ENCODE measurements at regions not wholly inside any gene's neighbourhood (a gene's known extent, or its start where the extent isn't known, plus 50 kb on each side); places are given as distances from the start of the nearest gene placed in this dataset.
"Not testable (repeated sequence)": the region's sequence is repeated elsewhere in the genome, so short reads cannot be mapped to it uniquely, and the experiment has no call there.

- Histone ChIP-seq H3K9ac (ENCODE audit: low read depth, low read length, poor library complexity, severe bottlenecking) (no peak overlapping the region), H2AFZ (ENCODE audit: low read length) (no peak overlapping the region), H3K79me2 (ENCODE audit: insufficient read depth, low read length) (peaks cover 72% of the 10 kb centered on the region), H3K9me3 (ENCODE audit: insufficient read depth, low read depth, low read length) (no peaks in the 10 kb centered on the region), H4K20me1 (ENCODE audit: insufficient read depth, low read length, poor library complexity, severe bottlenecking) (peaks cover 12% of the 10 kb centered on the region), H3K27me3 (ENCODE audit: insufficient read depth, low read length, poor library complexity, severe bottlenecking) (no peaks in the 10 kb centered on the region), H3K4me3 (ENCODE audit: low read length, poor library complexity, severe bottlenecking) (no peak overlapping the region), H3K9me2 (replicated peaks; ENCODE audit: low read depth, low read length) (no peaks in the 10 kb centered on the region), H3K4me2 (ENCODE audit: low read depth, low read length, poor library complexity, severe bottlenecking) (no peak overlapping the region), H3K36me3 (ENCODE audit: insufficient read depth, low read length) (0 out of 2 replicates have a peak, but pooled peaks cover 3% of the 10 kb centered on the region), H3F3A (ENCODE audit: low read depth) (no peaks in the 10 kb centered on the region), H3K4me1 (ENCODE audit: insufficient read depth, low read length, poor library complexity, severe bottlenecking) (peaks cover 22% of the 10 kb centered on the region)
- TF ChIP-seq EZH2phosphoT487 (IDR thresholded peaks at IDR 0.05; ENCODE audit: borderline replicate concordance): no peak
Observed at GRCh38 chr14:71460091-71460490, 472.1 kb upstream of the RGS6 start.

GRCh38 chr14:71461617-71462016 lies 470.6 kb upstream of the RGS6 start:
- not testable (repeated sequence) for H3K4me2 ChIP-seq (ENCODE audit: low read depth, low read length, poor library complexity, severe bottlenecking); H4K20me1 ChIP-seq (ENCODE audit: insufficient read depth, low read length, poor library complexity, severe bottlenecking); H2AFZ ChIP-seq (ENCODE audit: low read length); H3K9me3 ChIP-seq (ENCODE audit: insufficient read depth, low read depth, low read length); H3K9me2 ChIP-seq (replicated peaks; ENCODE audit: low read depth, low read length); H3K9ac ChIP-seq (ENCODE audit: low read depth, low read length, poor library complexity, severe bottlenecking); H3K27me3 ChIP-seq (ENCODE audit: insufficient read depth, low read length, poor library complexity, severe bottlenecking); H3K36me3 ChIP-seq (ENCODE audit: insufficient read depth, low read length); H3K4me3 ChIP-seq (ENCODE audit: low read length, poor library complexity, severe bottlenecking); H3F3A ChIP-seq (ENCODE audit: low read depth)
- H3K4me1 ChIP-seq (ENCODE audit: insufficient read depth, low read length, poor library complexity, severe bottlenecking): peaks cover 12% of the 10 kb centered on the region
- peaks cover 63% of the 10 kb centered on the region for H3K79me2 ChIP-seq (ENCODE audit: insufficient read depth, low read length)

GRCh38 chr14:71463807-71464206 lies 468.4 kb upstream of the RGS6 start:
- peaks cover 4% of the 10 kb centered on the region for H3K4me1 ChIP-seq (ENCODE audit: insufficient read depth, low read length, poor library complexity, severe bottlenecking)
- no peak overlapping the region for H3K9ac ChIP-seq (ENCODE audit: low read depth, low read length, poor library complexity, severe bottlenecking)
- no peaks in the 10 kb centered on the region for H3K9me2 ChIP-seq (replicated peaks; ENCODE audit: low read depth, low read length)
- no peak overlapping the region for H3K4me3 ChIP-seq (ENCODE audit: low read length, poor library complexity, severe bottlenecking)
- H3K9me3 ChIP-seq (ENCODE audit: insufficient read depth, low read depth, low read length): no peaks in the 10 kb centered on the region
- H3F3A ChIP-seq (ENCODE audit: low read depth): no peaks in the 10 kb centered on the region
- peaks cover 45% of the 10 kb centered on the region for H3K79me2 ChIP-seq (ENCODE audit: insufficient read depth, low read length)
- H2AFZ ChIP-seq (ENCODE audit: low read length): no peak overlapping the region
- no peaks in the 10 kb centered on the region for H3K27me3 ChIP-seq (ENCODE audit: insufficient read depth, low read length, poor library complexity, severe bottlenecking)
- no peak overlapping the region for H3K4me2 ChIP-seq (ENCODE audit: low read depth, low read length, poor library complexity, severe bottlenecking)
- peaks cover 3% of the 10 kb centered on the region; the same call in 1 of the 2 replicates for H3K36me3 ChIP-seq (ENCODE audit: insufficient read depth, low read length)
- TF ChIP-seq EZH2phosphoT487 (IDR thresholded peaks at IDR 0.05; ENCODE audit: borderline replicate concordance) (no peak), CTCF (conservative IDR thresholded peaks at IDR 0.05; ENCODE audit: low read length) (no peak)
- peaks cover 3% of the 10 kb centered on the region for H4K20me1 ChIP-seq (ENCODE audit: insufficient read depth, low read length, poor library complexity, severe bottlenecking)

- no peak overlapping the region for H3K4me3 ChIP-seq (ENCODE audit: low read length, poor library complexity, severe bottlenecking)
- no peaks in the 10 kb centered on the region for H3K9me3 ChIP-seq (ENCODE audit: insufficient read depth, low read depth, low read length)
- no peaks in the 10 kb centered on the region for H3F3A ChIP-seq (ENCODE audit: low read depth)
- TF ChIP-seq CTCF (conservative IDR thresholded peaks at IDR 0.05; ENCODE audit: low read length): no peak
- H3K9me2 ChIP-seq (replicated peaks; ENCODE audit: low read depth, low read length): no peaks in the 10 kb centered on the region
- peaks cover 3% of the 10 kb centered on the region for H4K20me1 ChIP-seq (ENCODE audit: insufficient read depth, low read length, poor library complexity, severe bottlenecking)
- H3K27me3 ChIP-seq (ENCODE audit: insufficient read depth, low read length, poor library complexity, severe bottlenecking): no peaks in the 10 kb centered on the region
- peaks cover 47% of the 10 kb centered on the region; the same call in 1 of the 2 replicates for H3K79me2 ChIP-seq (ENCODE audit: insufficient read depth, low read length)
- H3K9ac ChIP-seq (ENCODE audit: low read depth, low read length, poor library complexity, severe bottlenecking): no peak overlapping the region
- H3K4me2 ChIP-seq (ENCODE audit: low read depth, low read length, poor library complexity, severe bottlenecking): no peak overlapping the region
- no peaks in the 10 kb centered on the region; the same call in 1 of the 2 replicates for H3K36me3 ChIP-seq (ENCODE audit: insufficient read depth, low read length)
- H2AFZ ChIP-seq (ENCODE audit: low read length): no peak overlapping the region
- peaks cover 4% of the 10 kb centered on the region for H3K4me1 ChIP-seq (ENCODE audit: insufficient read depth, low read length, poor library complexity, severe bottlenecking)
Observed at GRCh38 chr14:71464840-71465239, 467.4 kb upstream of the RGS6 start.

Data from Loucy (cell line).